ENCODE measurements at regions not wholly inside any gene's neighbourhood (a gene's known extent, or its start where the extent isn't known, plus 50 kb on each side); places are given as distances from the start of the nearest gene placed in this dataset.

DNA sequence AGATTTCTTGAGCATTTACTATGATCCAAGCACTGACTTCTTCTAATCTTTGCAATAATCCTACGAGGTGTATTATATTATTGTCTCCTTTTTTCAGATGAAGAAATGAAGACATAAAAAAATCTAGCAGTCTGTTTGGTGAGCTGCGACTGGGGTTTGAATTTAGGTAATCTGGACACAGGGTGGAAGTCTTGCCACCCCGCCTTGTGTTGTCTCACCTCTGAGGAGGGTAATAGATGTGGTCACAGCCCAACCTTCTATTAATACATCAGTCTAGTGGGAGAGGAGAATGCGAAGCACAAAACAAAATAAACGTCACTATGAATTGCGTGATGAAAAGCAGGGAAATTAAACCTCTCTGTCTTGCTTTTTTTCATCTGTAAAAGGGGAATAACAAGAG, 993.9 kb downstream of the VRK1 start:
- TF ChIP-seq, protein P1, sequence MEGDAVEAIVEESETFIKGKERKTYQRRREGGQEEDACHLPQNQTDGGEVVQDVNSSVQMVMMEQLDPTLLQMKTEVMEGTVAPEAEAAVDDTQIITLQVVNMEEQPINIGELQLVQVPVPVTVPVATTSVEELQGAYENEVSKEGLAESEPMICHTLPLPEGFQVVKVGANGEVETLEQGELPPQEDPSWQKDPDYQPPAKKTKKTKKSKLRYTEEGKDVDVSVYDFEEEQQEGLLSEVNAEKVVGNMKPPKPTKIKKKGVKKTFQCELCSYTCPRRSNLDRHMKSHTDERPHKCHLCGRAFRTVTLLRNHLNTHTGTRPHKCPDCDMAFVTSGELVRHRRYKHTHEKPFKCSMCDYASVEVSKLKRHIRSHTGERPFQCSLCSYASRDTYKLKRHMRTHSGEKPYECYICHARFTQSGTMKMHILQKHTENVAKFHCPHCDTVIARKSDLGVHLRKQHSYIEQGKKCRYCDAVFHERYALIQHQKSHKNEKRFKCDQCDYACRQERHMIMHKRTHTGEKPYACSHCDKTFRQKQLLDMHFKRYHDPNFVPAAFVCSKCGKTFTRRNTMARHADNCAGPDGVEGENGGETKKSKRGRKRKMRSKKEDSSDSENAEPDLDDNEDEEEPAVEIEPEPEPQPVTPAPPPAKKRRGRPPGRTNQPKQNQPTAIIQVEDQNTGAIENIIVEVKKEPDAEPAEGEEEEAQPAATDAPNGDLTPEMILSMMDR (IDR thresholded peaks at IDR 0.05): no peak
- H3K9me3 ChIP-seq: no peaks in the 10 kb centered on the region
- no peak overlapping the region for H3K9ac ChIP-seq (ENCODE audit: low read depth in 2 of 2, low read length in 2 of 2)
- intact Hi-C loops (cut with DNase I): no loop called here
- no peak for DNase-seq
- H3K4me1 ChIP-seq: no peaks in the 10 kb centered on the region
- no peak overlapping the region for H3K27ac ChIP-seq
- H3K36me3 ChIP-seq: no peaks in the 10 kb centered on the region
- H3K4me3 ChIP-seq: no peak overlapping the region
- H3K27me3 ChIP-seq: no peaks in the 10 kb centered on the region

DNA sequence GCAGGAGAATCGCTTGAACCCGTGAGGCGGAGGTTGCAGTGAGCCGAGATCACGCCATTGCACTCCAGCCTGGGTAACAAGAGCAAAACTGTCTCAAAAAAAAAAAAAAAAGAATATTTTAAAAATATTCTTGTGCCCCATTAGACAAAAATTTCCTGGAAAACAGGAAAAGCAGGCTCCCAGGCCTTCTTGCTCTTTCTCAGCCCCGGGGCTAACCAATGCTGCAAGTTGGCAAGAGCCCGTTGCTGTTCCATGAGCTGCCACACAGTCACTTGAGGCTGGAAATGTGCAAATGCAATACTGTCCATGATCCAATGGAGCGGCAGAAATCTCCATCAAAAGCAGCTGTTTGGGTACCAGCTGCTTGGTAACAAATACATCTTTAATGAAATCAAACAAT, 994.7 kb downstream of the VRK1 start:
- Histone ChIP-seq H3K4me3 (no peak overlapping the region), H3K9me3 (no peaks in the 10 kb centered on the region), H3K4me1 (no peaks in the 10 kb centered on the region), H3K27me3 (no peaks in the 10 kb centered on the region), H3K9ac (ENCODE audit: low read depth in 2 of 2, low read length in 2 of 2) (no peak overlapping the region), H3K36me3 (no peaks in the 10 kb centered on the region), H3K27ac (no peak overlapping the region)
- intact Hi-C loops (cut with DNase I): no loop called here
- DNase-seq: no peak
- TF ChIP-seq, protein P1 (IDR thresholded peaks at IDR 0.05): no peak

DNA sequence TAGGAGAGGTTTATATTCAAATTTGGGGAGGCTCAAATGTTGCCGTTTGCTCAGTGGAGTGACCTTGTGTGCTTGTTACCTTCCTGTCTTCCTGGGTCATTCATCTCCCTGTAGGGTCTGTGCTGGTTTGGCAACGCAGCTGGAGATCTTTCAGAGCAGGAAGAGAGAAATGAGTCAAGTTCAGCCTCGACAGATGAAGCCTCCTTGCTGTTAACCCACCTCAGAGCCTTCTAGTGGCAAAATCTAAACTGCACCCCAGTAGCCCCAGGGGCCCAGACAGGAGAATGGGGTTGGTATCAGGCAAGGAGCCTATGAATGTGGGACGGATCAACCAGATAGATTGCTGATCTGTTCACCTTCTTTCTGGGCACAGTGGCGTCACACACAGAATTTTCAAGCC, 999.3 kb downstream of the VRK1 start:
- intact Hi-C loops (cut with DNase I): no loop called here
- TF ChIP-seq, protein P1 (IDR thresholded peaks at IDR 0.05): no peak

DNA sequence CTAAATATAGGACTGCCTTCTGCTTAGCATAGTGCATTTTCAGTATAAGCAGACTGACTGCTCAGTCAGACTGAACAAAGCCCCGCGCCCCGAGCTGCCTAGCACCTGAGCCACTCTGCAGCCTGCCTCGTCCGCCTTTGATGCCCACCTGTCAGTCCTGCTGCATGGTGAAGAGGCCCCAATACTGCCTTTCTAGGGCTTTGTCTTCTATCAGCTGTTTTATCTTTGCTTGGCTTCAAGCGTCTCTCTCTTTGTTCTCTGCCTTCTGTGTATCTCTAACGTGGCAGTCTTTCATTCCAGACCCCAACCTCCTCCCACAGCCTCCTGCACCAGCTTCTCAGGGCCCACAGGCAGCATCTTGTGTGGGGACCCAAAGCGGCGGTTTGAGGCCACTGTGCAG, 1001.0 kb downstream of the VRK1 start:
- H3K4me1 ChIP-seq: no peaks in the 10 kb centered on the region
- no peak for DNase-seq
- H3K9ac ChIP-seq (ENCODE audit: low read depth in 2 of 2, low read length in 2 of 2): no peak overlapping the region
- H3K36me3 ChIP-seq: no peaks in the 10 kb centered on the region
- H3K27ac ChIP-seq: no peak overlapping the region
- H3K27me3 ChIP-seq: no peaks in the 10 kb centered on the region
- no peaks in the 10 kb centered on the region for H3K9me3 ChIP-seq
- TF ChIP-seq, protein P1 (IDR thresholded peaks at IDR 0.05): no peak
- H3K4me3 ChIP-seq: no peak overlapping the region
- intact Hi-C loops (cut with DNase I): no loop called here

More for the DNA sequence above, 999.3 kb downstream of the VRK1 start:
- Histone ChIP-seq H3K9me3 (no peaks in the 10 kb centered on the region), H3K27ac (no peak overlapping the region), H3K4me3 (no peak overlapping the region), H3K9ac (ENCODE audit: low read depth in 2 of 2, low read length in 2 of 2) (no peak overlapping the region), H3K27me3 (no peaks in the 10 kb centered on the region), H3K4me1 (no peaks in the 10 kb centered on the region), H3K36me3 (no peaks in the 10 kb centered on the region)
- no peak for DNase-seq

DNA sequence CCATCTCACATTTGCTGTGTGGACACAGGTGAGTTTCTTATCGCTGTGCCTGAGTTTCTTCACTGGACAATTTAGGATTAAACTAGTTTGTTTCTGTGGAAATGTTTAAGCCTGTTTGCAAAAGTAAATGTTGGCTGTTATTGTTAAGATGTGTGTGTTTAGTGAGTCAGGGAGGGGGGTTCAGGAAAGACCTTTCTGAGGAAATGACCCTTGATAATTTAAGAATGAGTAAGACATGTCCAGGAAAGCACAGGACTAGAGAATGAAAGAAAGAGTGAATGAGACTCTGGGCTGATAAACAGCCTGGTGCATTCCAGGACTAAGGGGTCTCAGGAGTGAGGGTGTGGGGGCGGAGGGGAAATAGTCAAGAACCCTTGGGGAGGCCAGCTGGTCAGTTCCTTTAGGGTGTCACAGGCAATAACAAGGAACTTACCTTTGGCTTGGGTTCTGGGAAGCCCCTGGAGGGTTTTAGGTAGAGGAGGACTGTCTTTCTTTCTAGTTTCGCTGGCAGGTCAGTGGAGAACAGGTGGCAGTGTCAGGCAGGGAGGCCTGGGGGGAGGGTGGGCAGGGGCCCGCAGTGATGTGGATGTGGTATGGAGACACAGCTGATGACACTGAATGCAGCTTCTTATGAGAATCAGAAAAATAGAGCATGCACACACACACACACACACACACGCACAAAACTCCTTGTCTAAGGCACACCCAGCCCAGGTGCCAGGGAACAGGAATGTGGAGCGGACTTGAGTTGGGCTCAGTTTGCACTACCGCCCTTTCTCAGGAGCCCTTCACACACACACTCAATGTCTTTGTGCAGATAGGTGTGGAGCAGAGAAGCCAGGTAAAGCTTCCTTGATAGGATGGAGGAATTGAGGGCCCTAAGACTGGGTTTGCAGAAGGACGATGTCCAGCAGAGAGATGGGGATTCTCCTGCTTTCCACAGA, 1005.5 kb downstream of the VRK1 start:
- H3K27me3 ChIP-seq: no peaks in the 10 kb centered on the region
- H3K4me3 ChIP-seq: no peak overlapping the region
- no peak overlapping the region for H3K27ac ChIP-seq
- no peak for DNase-seq
- H3K9me3 ChIP-seq: no peaks in the 10 kb centered on the region
- TF ChIP-seq, protein P1 (IDR thresholded peaks at IDR 0.05): no peak
- intact Hi-C loops (cut with DNase I): no loop called here
- H3K9ac ChIP-seq (ENCODE audit: low read depth in 2 of 2, low read length in 2 of 2): no peak overlapping the region
- H3K36me3 ChIP-seq: no peaks in the 10 kb centered on the region
- no peaks in the 10 kb centered on the region for H3K4me1 ChIP-seq

All from colonic mucosa (tissue), 4 donors.